ENCODE measurements at regions not wholly inside any gene's neighbourhood (a gene's known extent, or its start where the extent isn't known, plus 50 kb on each side); places are given as distances from the start of the nearest gene placed in this dataset.

GRCh38 chr2:195543902-195544894 is 112.8 kb upstream of the SLC39A10 start:
- no peak overlapping the region for H3K4me2 ChIP-seq (ENCODE audit: low read depth, low read length)
- no peak overlapping the region for H3K27ac ChIP-seq (ENCODE audit: low read length)
- no peak for TF ChIP-seq EZH2phosphoT487 (IDR thresholded peaks at IDR 0.05; ENCODE audit: low read length)
- TF ChIP-seq, protein P1, sequence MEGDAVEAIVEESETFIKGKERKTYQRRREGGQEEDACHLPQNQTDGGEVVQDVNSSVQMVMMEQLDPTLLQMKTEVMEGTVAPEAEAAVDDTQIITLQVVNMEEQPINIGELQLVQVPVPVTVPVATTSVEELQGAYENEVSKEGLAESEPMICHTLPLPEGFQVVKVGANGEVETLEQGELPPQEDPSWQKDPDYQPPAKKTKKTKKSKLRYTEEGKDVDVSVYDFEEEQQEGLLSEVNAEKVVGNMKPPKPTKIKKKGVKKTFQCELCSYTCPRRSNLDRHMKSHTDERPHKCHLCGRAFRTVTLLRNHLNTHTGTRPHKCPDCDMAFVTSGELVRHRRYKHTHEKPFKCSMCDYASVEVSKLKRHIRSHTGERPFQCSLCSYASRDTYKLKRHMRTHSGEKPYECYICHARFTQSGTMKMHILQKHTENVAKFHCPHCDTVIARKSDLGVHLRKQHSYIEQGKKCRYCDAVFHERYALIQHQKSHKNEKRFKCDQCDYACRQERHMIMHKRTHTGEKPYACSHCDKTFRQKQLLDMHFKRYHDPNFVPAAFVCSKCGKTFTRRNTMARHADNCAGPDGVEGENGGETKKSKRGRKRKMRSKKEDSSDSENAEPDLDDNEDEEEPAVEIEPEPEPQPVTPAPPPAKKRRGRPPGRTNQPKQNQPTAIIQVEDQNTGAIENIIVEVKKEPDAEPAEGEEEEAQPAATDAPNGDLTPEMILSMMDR (IDR thresholded peaks at IDR 0.05; ENCODE audit: low read length): no peak
- no peak for TF ChIP-seq EZH2 (optimal IDR thresholded peaks at IDR 0.05; ENCODE audit: low read depth, low read length)
- no peak overlapping the region for H3K9ac ChIP-seq (ENCODE audit: low read length)
- H2AFZ ChIP-seq (ENCODE audit: low read length): no peak overlapping the region
- H3K27me3 ChIP-seq (replicated peaks; ENCODE audit: insufficient read depth, low read length): no peaks in the 10 kb centered on the region
- no peaks in the 10 kb centered on the region for H3K79me2 ChIP-seq (ENCODE audit: low read length)
- no peaks in the 10 kb centered on the region for H3F3A ChIP-seq (ENCODE audit: insufficient read depth, low read length)
- H4K20me1 ChIP-seq (ENCODE audit: insufficient read depth, low read length): no peaks in the 10 kb centered on the region
- no peak overlapping the region for H3K4me3 ChIP-seq (ENCODE audit: low read length)
- no peaks in the 10 kb centered on the region for H3K9me2 ChIP-seq (replicated peaks; ENCODE audit: insufficient read depth, low read length)
- DNase-seq: no peak
- no peaks in the 10 kb centered on the region for H3K9me3 ChIP-seq (replicated peaks; ENCODE audit: insufficient read depth, low read length)
- no peaks in the 10 kb centered on the region for H3K36me3 ChIP-seq (replicated peaks; ENCODE audit: insufficient read depth, low read length)
- no peaks in the 10 kb centered on the region for H3K4me1 ChIP-seq (ENCODE audit: low read length)

GRCh38 chr2:195543063-195543462 is 114.0 kb upstream of the SLC39A10 start:
- Histone ChIP-seq H3K27ac (ENCODE audit: low read length) (no peak overlapping the region), H3K36me3 (replicated peaks; ENCODE audit: insufficient read depth, low read length) (no peaks in the 10 kb centered on the region), H4K20me1 (ENCODE audit: insufficient read depth, low read length) (no peaks in the 10 kb centered on the region), H3K4me1 (ENCODE audit: low read length) (no peaks in the 10 kb centered on the region), H3K27me3 (replicated peaks; ENCODE audit: insufficient read depth, low read length) (peaks cover 5% of the 10 kb centered on the region; the same call in 1 of the 2 replicates), H3K79me2 (ENCODE audit: low read length) (no peaks in the 10 kb centered on the region), H3K4me3 (ENCODE audit: low read length) (no peak overlapping the region), H3F3A (ENCODE audit: insufficient read depth, low read length) (no peaks in the 10 kb centered on the region), H3K4me2 (ENCODE audit: low read depth, low read length) (no peak overlapping the region), H3K9me2 (replicated peaks; ENCODE audit: insufficient read depth, low read length) (no peaks in the 10 kb centered on the region), H3K9me3 (replicated peaks; ENCODE audit: insufficient read depth, low read length) (no peaks in the 10 kb centered on the region), H3K9ac (ENCODE audit: low read length) (no peak overlapping the region), H2AFZ (ENCODE audit: low read length) (no peak overlapping the region)
- DNase-seq: no peak
- TF ChIP-seq EZH2 (optimal IDR thresholded peaks at IDR 0.05; ENCODE audit: low read depth, low read length): no peak
- TF ChIP-seq, protein P1 (IDR thresholded peaks at IDR 0.05; ENCODE audit: low read length): no peak
- TF ChIP-seq EZH2phosphoT487 (IDR thresholded peaks at IDR 0.05; ENCODE audit: low read length): no peak

- H3K36me3 ChIP-seq (replicated peaks; ENCODE audit: insufficient read depth, low read length): no peaks in the 10 kb centered on the region
- H3K4me3 ChIP-seq (ENCODE audit: low read length): no peak overlapping the region
- H3K9me2 ChIP-seq (replicated peaks; ENCODE audit: insufficient read depth, low read length): no peaks in the 10 kb centered on the region
- no peaks in the 10 kb centered on the region for H3K9me3 ChIP-seq (replicated peaks; ENCODE audit: insufficient read depth, low read length)
- H3K27ac ChIP-seq (ENCODE audit: low read length): no peak overlapping the region
- peaks cover 11% of the 10 kb centered on the region; the same call in 1 of the 2 replicates for H3K27me3 ChIP-seq (replicated peaks; ENCODE audit: insufficient read depth, low read length)
- H3F3A ChIP-seq (ENCODE audit: insufficient read depth, low read length): no peaks in the 10 kb centered on the region
- H3K9ac ChIP-seq (ENCODE audit: low read length): no peak overlapping the region
- no peaks in the 10 kb centered on the region for H3K79me2 ChIP-seq (ENCODE audit: low read length)
- no peak for DNase-seq
- H3K4me1 ChIP-seq (ENCODE audit: low read length): peaks cover 2% of the 10 kb centered on the region
- no peaks in the 10 kb centered on the region for H4K20me1 ChIP-seq (ENCODE audit: insufficient read depth, low read length)
- no peak overlapping the region for H2AFZ ChIP-seq (ENCODE audit: low read length)
- no peak for TF ChIP-seq EZH2phosphoT487 (IDR thresholded peaks at IDR 0.05; ENCODE audit: low read length)
- TF ChIP-seq EZH2 (optimal IDR thresholded peaks at IDR 0.05; ENCODE audit: low read depth, low read length): no peak
- TF ChIP-seq, protein P1 (IDR thresholded peaks at IDR 0.05; ENCODE audit: low read length): no peak
- H3K4me2 ChIP-seq (ENCODE audit: low read depth, low read length): no peak overlapping the region
These were observed 115.0 kb upstream of the SLC39A10 start for GRCh38 chr2:195542067-195542466.
